Keratinocyte (primary cell): ENCODE measurements at regions not wholly inside any gene's neighbourhood (a gene's known extent, or its start where the extent isn't known, plus 50 kb on each side); places are given as distances from the start of the nearest gene placed in this dataset.

Experiments used
- DNase-seq: peaks from one replicate; pipeline ENCODE4 v3.0.0-alpha.2; 2011; ENCODE audit warnings: low read depth, missing footprints, low spot score
- FAIRE-seq: peaks from 2 replicates; lab custom pipeline; 2011; peaks lifted over from hg19 to GRCh38; lab: Jason Lieb, UNC
- H2AFZ ChIP-seq: 2 replicates; pipeline ENCODE4 v1.6.0; 2012; ENCODE audit warnings: low read length, control low read depth, inconsistent platforms; ENCODE audit not compliant: control insufficient read depth
- H3K27ac ChIP-seq: 2 replicates; pipeline ENCODE4 v1.5.1; 2011; ENCODE audit warnings: low read length; ENCODE audit not compliant: control insufficient read depth, insufficient read depth
- H3K27me3 ChIP-seq: 3 replicates; pipeline ENCODE4 v1.6.0; 2011; ENCODE audit warnings: low read length; ENCODE audit not compliant: control insufficient read depth, insufficient read depth; ENCODE audit errors: extremely low read depth
- H3K36me3 ChIP-seq, 2 experiments: 2 replicates in 1 of 2; 3 replicates in 1 of 2; pipeline ENCODE4 v1.5.1; 2011; ENCODE audit warnings: low read length in 2 of 2, mild to moderate bottlenecking in 1 of 2; ENCODE audit not compliant: control insufficient read depth in 2 of 2, insufficient read depth in 2 of 2; ENCODE audit errors: extremely low read depth in 1 of 2
- H3K4me1 ChIP-seq: 3 replicates; pipeline ENCODE4 v1.5.1; 2011; ENCODE audit warnings: low read length; ENCODE audit not compliant: control insufficient read depth, insufficient read depth; ENCODE audit errors: extremely low read depth
- H3K4me2 ChIP-seq: 3 replicates; pipeline ENCODE4 v1.6.0; 2011; ENCODE audit warnings: low read depth, low read length; ENCODE audit not compliant: control insufficient read depth, insufficient read depth; ENCODE audit errors: extremely low read depth
- H3K4me3 ChIP-seq, 3 experiments: fragments of 200-600 bp in 1 of 3; sonication (generic) in 1 of 3; 2 replicates in 2 of 3; 3 replicates in 1 of 3; pipeline ENCODE4 v1.5.1; 2011 to 2016; ENCODE audit warnings: low read length in 3 of 3, mild to moderate bottlenecking in 3 of 3, control low read depth in 2 of 3, inconsistent platforms in 1 of 3, low read depth in 1 of 3, mixed read lengths in 1 of 3, mixed run types in 1 of 3, moderate library complexity in 1 of 3; ENCODE audit not compliant: control insufficient read depth in 2 of 3, insufficient read depth in 2 of 3; ENCODE audit errors: extremely low read depth in 1 of 3
- H3K79me2 ChIP-seq: 2 replicates; pipeline ENCODE4 v1.6.0; 2012; ENCODE audit warnings: low read length; ENCODE audit not compliant: control insufficient read depth, insufficient read depth
- H3K9ac ChIP-seq: 3 replicates; pipeline ENCODE4 v1.6.0; 2011; ENCODE audit warnings: low read length; ENCODE audit not compliant: control insufficient read depth, insufficient read depth; ENCODE audit errors: extremely low read depth
- H3K9me1 ChIP-seq: 3 replicates; pipeline ENCODE4 v1.6.0; 2011; ENCODE audit warnings: low read length; ENCODE audit not compliant: control insufficient read depth, insufficient read depth; ENCODE audit errors: extremely low read depth
- H3K9me3 ChIP-seq: 2 replicates; pipeline ENCODE4 v1.5.1; 2012; ENCODE audit warnings: low read depth, low read length; ENCODE audit not compliant: control insufficient read depth
- H4K20me1 ChIP-seq: 3 replicates; pipeline ENCODE4 v1.6.0; 2011; ENCODE audit warnings: low read length; ENCODE audit not compliant: control insufficient read depth, insufficient read depth; ENCODE audit errors: extremely low read depth
- CTCF ChIP-seq, 3 experiments: IDR thresholded peaks in 1 of 3; conservative IDR thresholded peaks in 1 of 3; optimal IDR thresholded peaks in 1 of 3; 2 replicates in 2 of 3; 3 replicates in 1 of 3; pipeline versions ENCODE3 to v1.5.1; 2011; ENCODE audit warnings: low read length in 3 of 3, mild to moderate bottlenecking in 3 of 3, moderate library complexity in 2 of 3, control low read depth in 1 of 3, inconsistent platforms in 1 of 3; ENCODE audit not compliant: insufficient read depth in 2 of 3; ENCODE audit errors: extremely low read depth in 1 of 3
- EZH2 ChIP-seq: IDR thresholded peaks from one replicate; pipeline ENCODE4 v1.6.1; 2012; ENCODE audit warnings: inconsistent platforms, mild to moderate bottlenecking, low read length, moderate library complexity
- dilution Hi-C: fragments of 300-500 bp; cut with MboI; formaldehyde crosslinking; loops from one replicate; pipeline ENCODE4 v1.7.0; 2020; ENCODE audit warnings: low sequenced_read_pairs; ENCODE audit not compliant: extremely low pct_ligation_motif_present

- FAIRE-seq, result no peak
- dilution Hi-C loops, result no loop called here
- TF ChIP-seq EZH2, result no peak
- TF ChIP-seq CTCF (optimal IDR thresholded peaks at IDR 0.05 in 1 of 3, IDR thresholded peaks at IDR 0.05 in 1 of 3, conservative IDR thresholded peaks at IDR 0.05 in 1 of 3; ENCODE audit: extremely low read depth in 1 of 3, insufficient read depth in 2 of 3, low read length in 3 of 3), result no peak
Observed at GRCh38 chr3:13172644-13173013, 99.4 kb upstream of the IQSEC1 start.

GRCh38 chr3:13171704-13172643 lies 98.7 kb upstream of the IQSEC1 start:
- no peaks in the 10 kb centered on the region for H3K9me1 ChIP-seq
- no peaks in the 10 kb centered on the region for H4K20me1 ChIP-seq
- DNase-seq, result no peak
- H3K9ac ChIP-seq, result no peak overlapping the region
- no peak overlapping the region for H3K27ac ChIP-seq
- no peak for FAIRE-seq
- no peaks in the 10 kb centered on the region for H3K27me3 ChIP-seq
- no peak overlapping the region for H2AFZ ChIP-seq
- H3K4me1 ChIP-seq, result no peaks in the 10 kb centered on the region
- no peaks in the 10 kb centered on the region for H3K79me2 ChIP-seq
- no peak overlapping the region for H3K4me2 ChIP-seq
- no peak overlapping the region for H3K4me3 ChIP-seq
- TF ChIP-seq CTCF (optimal IDR thresholded peaks at IDR 0.05 in 1 of 3, IDR thresholded peaks at IDR 0.05 in 1 of 3, conservative IDR thresholded peaks at IDR 0.05 in 1 of 3; ENCODE audit: extremely low read depth in 1 of 3, insufficient read depth in 2 of 3, low read length in 3 of 3) (no peak), EZH2 (no peak)
- no peaks in the 10 kb centered on the region for H3K9me3 ChIP-seq
- dilution Hi-C loops, result no loop called here
- H3K36me3 ChIP-seq, result no peaks in the 10 kb centered on the region

More at GRCh38 chr3:13172644-13173013, 99.4 kb upstream of the IQSEC1 start:
- H3K27me3 ChIP-seq, result no peaks in the 10 kb centered on the region
- no peaks in the 10 kb centered on the region for H3K36me3 ChIP-seq
- H3K4me1 ChIP-seq, result no peaks in the 10 kb centered on the region
- no peak overlapping the region for H3K4me2 ChIP-seq
- H3K9ac ChIP-seq, result no peak overlapping the region
- no peaks in the 10 kb centered on the region for H3K9me3 ChIP-seq
- no peak overlapping the region for H2AFZ ChIP-seq
- no peaks in the 10 kb centered on the region for H3K9me1 ChIP-seq
- no peak overlapping the region for H3K4me3 ChIP-seq
- no peaks in the 10 kb centered on the region for H3K79me2 ChIP-seq
- no peak overlapping the region for H3K27ac ChIP-seq
- no peaks in the 10 kb centered on the region for H4K20me1 ChIP-seq
- no peak for DNase-seq
